Mesendoderm (in vitro differentiated cells): ENCODE measurements at regions not wholly inside any gene's neighbourhood (a gene's known extent, or its start where the extent isn't known, plus 50 kb on each side); places are given as distances from the start of the nearest gene placed in this dataset.

Experiments used
- DNase-seq: peaks from one replicate; pipeline ENCODE4 v3.0.0; 2013
- H2AK5ac ChIP-seq: 2 replicates; pipeline ENCODE4 v1.6.1; 2013; ENCODE audit warnings: low read length, inconsistent platforms
- H2BK120ac ChIP-seq: 2 replicates; pipeline ENCODE4 v1.6.1; 2013; ENCODE audit warnings: low read depth, mild to moderate bottlenecking, low read length, moderate library complexity, mixed read lengths
- H2BK15ac ChIP-seq: replicated peaks from 2 replicates; pipeline ENCODE4 v1.6.1; 2013; ENCODE audit warnings: low read depth, mild to moderate bottlenecking, moderate library complexity
- H2BK5ac ChIP-seq: 2 replicates; pipeline ENCODE4 v1.6.1; 2013; ENCODE audit warnings: low read length, inconsistent platforms
- H3K18ac ChIP-seq: 2 replicates; pipeline ENCODE4 v1.6.1; 2013; ENCODE audit warnings: mild to moderate bottlenecking, low read length, mixed read lengths
- H3K23ac ChIP-seq: one replicate; pipeline ENCODE4 v1.6.1; 2013; ENCODE audit warnings: low read length
- H3K27ac ChIP-seq: 2 replicates; pipeline ENCODE4 v1.5.1; 2013; ENCODE audit warnings: low read depth, mild to moderate bottlenecking, inconsistent platforms, low read length, moderate library complexity
- H3K27me3 ChIP-seq: 2 replicates; pipeline ENCODE4 v1.6.1; 2013; ENCODE audit warnings: low read length, control low read depth, mild to moderate bottlenecking, inconsistent platforms; ENCODE audit not compliant: insufficient read depth, poor library complexity
- H3K36me3 ChIP-seq: 2 replicates; pipeline ENCODE4 v1.6.1; 2013; ENCODE audit warnings: low read length, inconsistent platforms; ENCODE audit not compliant: control insufficient read depth, insufficient read depth
- H3K4ac ChIP-seq: one replicate; pipeline ENCODE4 v1.6.1; 2013; ENCODE audit warnings: low read depth, mild to moderate bottlenecking, low read length, moderate library complexity
- H3K4me1 ChIP-seq: 2 replicates; pipeline ENCODE4 v1.6.1; 2013; ENCODE audit warnings: low read depth, low read length, inconsistent platforms; ENCODE audit not compliant: control insufficient read depth
- H3K4me2 ChIP-seq: 2 replicates; pipeline ENCODE4 v1.6.1; 2013; ENCODE audit warnings: low read length
- H3K4me3 ChIP-seq: 2 replicates; pipeline ENCODE4 v1.5.1; 2013; ENCODE audit warnings: mild to moderate bottlenecking, low read length
- H3K56ac ChIP-seq: one replicate; pipeline ENCODE4 v1.6.1; 2013; ENCODE audit warnings: low read length
- H3K79me1 ChIP-seq: 2 replicates; pipeline ENCODE4 v1.6.1; 2013; ENCODE audit warnings: low read length, inconsistent platforms
- H3K79me2 ChIP-seq: 2 replicates; pipeline ENCODE4 v1.6.1; 2013; ENCODE audit warnings: mild to moderate bottlenecking, low read length; ENCODE audit not compliant: control insufficient read depth, insufficient read depth
- H3K9ac ChIP-seq: 2 replicates; pipeline ENCODE4 v1.6.1; 2013; ENCODE audit warnings: low read length, inconsistent platforms
- H4K5ac ChIP-seq: one replicate; pipeline ENCODE4 v1.6.1; 2013; ENCODE audit warnings: low read length
- H4K8ac ChIP-seq: one replicate; pipeline ENCODE4 v1.6.1; 2013; ENCODE audit warnings: low read depth, mild to moderate bottlenecking, control low read depth, low read length, moderate library complexity
- WGBS: extraction: QIAGEN DNeasy Blood & Tissue Kit; methylation state at CpG from one replicate; pipeline ENCODE4 v1.1.7; 2013; ENCODE audit warnings: low lambda C conversion rate, missing lambda C conversion rate; ENCODE audit not compliant: insufficient coverage; ENCODE audit errors: extremely low coverage; 5-methylcytosine and 5-hydroxymethylcytosine counted together

DNA sequence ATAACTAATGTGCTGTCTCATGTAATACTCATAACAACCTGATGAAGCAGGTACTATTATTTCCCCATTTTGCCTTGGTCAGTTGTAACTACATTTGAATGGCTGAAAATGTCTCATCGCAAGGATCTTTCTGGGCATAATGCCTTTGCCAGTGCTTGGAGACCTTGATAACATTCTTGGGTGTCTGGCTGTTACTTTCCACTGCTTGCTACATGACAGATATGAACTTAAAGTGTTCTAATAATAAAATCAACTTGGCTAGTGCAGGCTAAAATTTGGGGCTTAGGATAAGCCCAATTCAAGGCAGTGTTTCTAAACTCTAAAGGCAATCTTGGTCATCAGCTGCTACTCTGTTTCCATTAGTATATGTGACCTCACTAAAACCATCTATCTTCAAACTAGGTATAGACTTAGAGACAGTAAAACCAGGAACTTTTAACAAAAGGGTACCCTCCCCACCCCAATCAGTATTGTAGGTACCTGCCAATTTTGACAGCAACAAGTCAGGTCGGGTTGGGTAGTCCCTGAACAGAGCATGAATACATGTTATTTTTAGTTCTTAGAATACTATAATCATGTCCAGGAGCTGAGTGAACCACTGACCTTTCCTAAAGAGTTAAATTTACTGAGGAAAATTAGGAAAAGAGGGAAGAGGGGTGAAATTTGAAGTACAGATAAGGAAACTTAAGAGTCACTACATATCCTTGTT lies 68.2 kb upstream of the AHR start:
- Histone ChIP-seq H4K8ac (no peak overlapping the region), H2BK5ac (no peak overlapping the region), H2BK120ac (no peak overlapping the region), H3K27me3 (no peaks in the 10 kb centered on the region), H3K4me1 (no peaks in the 10 kb centered on the region), H3K36me3 (no peaks in the 10 kb centered on the region), H2BK15ac (no peak overlapping the region), H3K79me1 (no peaks in the 10 kb centered on the region), H3K27ac (no peak overlapping the region), H3K4ac (no peak overlapping the region), H3K56ac (no peak overlapping the region), H3K4me3 (no peak overlapping the region), H3K9ac (no peak overlapping the region), H2AK5ac (no peak overlapping the region), H3K23ac (no peak overlapping the region), H3K79me2 (no peaks in the 10 kb centered on the region), H3K18ac (no peak overlapping the region), H3K4me2 (no peak overlapping the region), H4K5ac (no peak overlapping the region)
- no peak for DNase-seq
- no CpG with 5 or more reads among the region's 2 CpGs for WGBS

DNA sequence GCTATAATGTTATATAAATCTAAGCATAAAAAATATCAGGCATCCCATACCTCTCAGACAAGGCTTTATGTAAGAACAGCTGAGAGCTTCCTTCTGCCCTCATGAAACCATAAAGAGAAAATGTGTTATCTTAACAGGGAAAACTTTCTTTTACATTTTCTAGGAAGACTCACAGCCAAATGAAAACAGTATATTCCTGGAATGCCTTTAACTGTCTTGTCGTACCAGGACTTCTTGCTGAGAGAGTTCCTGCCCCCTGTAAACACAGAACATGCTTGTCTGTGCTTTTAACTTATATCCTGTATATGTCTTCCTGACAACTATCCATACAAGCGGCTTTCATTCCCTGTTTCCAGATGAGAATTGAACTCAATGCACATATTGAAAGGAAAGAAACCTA lies 64.8 kb upstream of the AHR start:
- Histone ChIP-seq H3K9ac (no peak overlapping the region), H3K56ac (no peak overlapping the region), H3K79me2 (no peaks in the 10 kb centered on the region), H2BK120ac (no peak overlapping the region), H3K27me3 (no peaks in the 10 kb centered on the region), H3K79me1 (no peaks in the 10 kb centered on the region), H2AK5ac (no peak overlapping the region), H3K23ac (no peak overlapping the region), H3K4me2 (no peak overlapping the region), H3K27ac (no peak overlapping the region), H2BK5ac (no peak overlapping the region), H4K8ac (no peak overlapping the region), H2BK15ac (no peak overlapping the region), H3K4ac (no peak overlapping the region), H3K4me1 (no peaks in the 10 kb centered on the region), H3K18ac (no peak overlapping the region), H3K4me3 (no peak overlapping the region), H3K36me3 (no peaks in the 10 kb centered on the region), H4K5ac (no peak overlapping the region)
- DNase-seq, result no peak
- no CpG with 5 or more reads among the region's 2 CpGs for WGBS

DNA sequence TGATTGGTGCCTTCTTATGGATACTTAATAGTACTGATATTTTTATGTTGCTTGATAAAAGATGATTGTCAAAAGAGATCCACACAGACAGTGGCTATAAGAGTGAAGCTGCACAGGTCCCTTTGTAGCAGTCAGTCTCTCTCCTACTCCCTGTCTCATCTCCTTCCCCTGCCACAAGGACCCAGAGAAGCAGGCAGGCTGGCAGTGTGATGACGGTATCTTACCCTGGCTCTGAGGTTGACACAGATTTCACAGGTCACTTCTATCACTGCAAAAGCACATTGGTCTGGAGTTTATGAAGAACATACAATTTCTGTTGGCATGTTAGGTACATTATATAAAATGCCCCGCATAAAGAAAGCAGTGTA lies 64.4 kb upstream of the AHR start:
- H3K4me3 ChIP-seq, result no peak overlapping the region
- peak; percentile 18 for DNase-seq
- H4K8ac ChIP-seq, result no peak overlapping the region

DNA sequence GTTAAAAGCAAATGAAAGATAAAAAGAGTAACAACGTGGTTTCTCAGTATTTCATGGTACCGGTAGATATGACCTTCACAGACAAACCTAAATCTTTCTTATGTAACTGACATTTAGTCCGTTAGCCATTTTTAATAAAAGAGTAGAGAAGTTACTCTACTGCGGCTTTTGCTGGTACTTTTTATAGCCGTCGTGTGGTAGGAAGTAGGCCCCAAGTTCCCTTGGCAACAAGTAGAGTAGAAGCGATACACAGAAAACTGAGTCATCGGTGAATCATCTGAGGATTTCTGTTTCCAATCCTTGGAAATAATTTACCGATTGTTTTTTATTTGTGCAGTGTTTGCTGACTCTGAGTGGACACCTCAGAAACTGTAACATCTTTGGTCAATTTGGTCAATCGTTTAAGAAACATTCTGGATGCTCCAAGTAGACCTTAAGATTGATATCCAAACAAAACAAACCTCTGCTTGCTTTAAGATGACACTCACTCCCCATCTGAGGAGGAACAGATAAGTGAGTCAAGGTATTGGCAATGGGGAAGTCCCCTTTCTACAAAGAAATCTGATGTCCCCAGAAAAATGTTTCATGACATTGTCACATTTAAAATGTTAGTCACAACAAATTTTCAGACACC lies 63.9 kb upstream of the AHR start:
- Histone ChIP-seq H3K23ac (no peak overlapping the region), H3K36me3 (no peaks in the 10 kb centered on the region), H3K4me1 (no peaks in the 10 kb centered on the region), H3K27ac (no peak overlapping the region), H2BK15ac (no peak overlapping the region), H4K8ac (no peak overlapping the region), H4K5ac (no peak overlapping the region), H3K4me3 (no peak overlapping the region), H2AK5ac (no peak overlapping the region), H3K79me1 (no peaks in the 10 kb centered on the region), H2BK120ac (no peak overlapping the region), H3K79me2 (no peaks in the 10 kb centered on the region), H3K27me3 (no peaks in the 10 kb centered on the region), H3K4ac (no peak overlapping the region), H3K9ac (no peak overlapping the region), H3K56ac (no peak overlapping the region), H3K18ac (no peak overlapping the region), H2BK5ac (no peak overlapping the region), H3K4me2 (no peak overlapping the region)
- WGBS, result no CpG with 5 or more reads among the region's 10 CpGs
- peak; percentile 58 for DNase-seq

More for the DNA sequence above, 64.4 kb upstream of the AHR start:
- Histone ChIP-seq H4K5ac (no peak overlapping the region), H2AK5ac (no peak overlapping the region), H3K4ac (no peak overlapping the region), H3K4me2 (no peak overlapping the region), H3K79me1 (no peaks in the 10 kb centered on the region), H3K4me1 (no peaks in the 10 kb centered on the region), H3K56ac (no peak overlapping the region), H3K79me2 (no peaks in the 10 kb centered on the region), H2BK15ac (no peak overlapping the region), H3K23ac (no peak overlapping the region), H3K27me3 (no peaks in the 10 kb centered on the region), H3K27ac (no peak overlapping the region), H3K36me3 (no peaks in the 10 kb centered on the region), H2BK120ac (no peak overlapping the region), H3K9ac (no peak overlapping the region), H3K18ac (no peak overlapping the region), H2BK5ac (no peak overlapping the region)
- no CpG with 5 or more reads among the region's 2 CpGs for WGBS

DNA sequence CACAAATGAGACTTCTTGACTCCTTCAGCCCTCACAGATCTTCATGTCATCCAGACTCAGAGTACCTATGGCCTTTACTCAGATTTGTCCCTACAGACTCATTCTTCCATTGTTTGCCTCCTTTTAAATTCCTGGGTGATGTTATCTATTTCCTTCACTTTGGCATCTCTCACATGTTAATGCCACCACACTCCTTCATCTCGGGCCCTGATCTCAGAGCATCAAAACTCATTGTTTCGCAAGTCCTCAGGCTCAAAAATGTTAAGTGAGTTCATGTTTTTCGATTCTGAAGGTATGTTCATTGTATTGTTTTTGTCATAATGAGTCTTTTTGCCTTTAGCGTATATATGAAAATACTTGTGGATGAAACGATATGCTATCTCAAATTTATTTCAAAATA lies 62.3 kb upstream of the AHR start:
- H4K8ac ChIP-seq, result no peak overlapping the region
- no peaks in the 10 kb centered on the region for H3K79me1 ChIP-seq
- peak overlapping the region; percentile 18 for H3K56ac ChIP-seq
- H3K79me2 ChIP-seq, result no peaks in the 10 kb centered on the region
- H3K18ac ChIP-seq, result no peak overlapping the region
- H4K5ac ChIP-seq, result no peak overlapping the region
- no peak overlapping the region for H2BK15ac ChIP-seq
- no peak overlapping the region for H3K4ac ChIP-seq
- H3K27ac ChIP-seq, result no peak overlapping the region
- no peaks in the 10 kb centered on the region for H3K27me3 ChIP-seq
- H3K36me3 ChIP-seq, result no peaks in the 10 kb centered on the region
- no peak overlapping the region for H2AK5ac ChIP-seq
- H3K4me1 ChIP-seq, result no peaks in the 10 kb centered on the region
- H3K23ac ChIP-seq, result no peak overlapping the region
- H2BK5ac ChIP-seq, result no peak overlapping the region
- no peak overlapping the region for H3K4me2 ChIP-seq
- no peak overlapping the region for H3K4me3 ChIP-seq
- no peak overlapping the region for H2BK120ac ChIP-seq
- peak; percentile 93 for DNase-seq
- H3K9ac ChIP-seq, result no peak overlapping the region
- WGBS, result no CpG with 5 or more reads among the region's 5 CpGs

DNA sequence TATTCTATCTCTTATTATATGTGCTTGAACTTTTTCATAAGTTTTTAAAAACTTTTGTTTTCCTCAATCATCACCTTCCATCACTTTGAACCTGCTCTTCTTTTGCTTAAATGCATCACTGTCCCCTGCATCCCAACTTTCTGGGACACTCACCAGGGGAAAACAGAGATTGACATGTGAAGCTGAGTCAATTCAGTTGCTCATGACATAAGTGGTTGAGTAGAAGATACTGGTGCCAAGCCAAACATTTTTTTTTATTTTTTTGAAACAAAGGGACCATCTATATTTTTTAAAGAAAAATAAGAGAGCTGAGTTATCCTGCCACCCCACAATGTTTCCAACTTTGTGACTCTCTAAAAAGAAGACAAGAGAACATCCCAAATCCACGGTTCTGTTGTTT lies 61.8 kb upstream of the AHR start:
- H3K79me2 ChIP-seq, result no peaks in the 10 kb centered on the region
- H4K5ac ChIP-seq, result no peak overlapping the region
- no peak overlapping the region for H4K8ac ChIP-seq
- H3K4me2 ChIP-seq, result no peak overlapping the region
- H3K4me1 ChIP-seq, result no peaks in the 10 kb centered on the region
- H3K9ac ChIP-seq, result no peak overlapping the region
- H3K4ac ChIP-seq, result no peak overlapping the region
- H3K27ac ChIP-seq, result no peak overlapping the region
- H3K79me1 ChIP-seq, result no peaks in the 10 kb centered on the region
- H3K18ac ChIP-seq, result no peak overlapping the region
- no peak overlapping the region for H2BK15ac ChIP-seq
- no peak for DNase-seq
- H3K56ac ChIP-seq, result no peak overlapping the region
- no peak overlapping the region for H3K4me3 ChIP-seq
- H2AK5ac ChIP-seq, result no peak overlapping the region
- H2BK5ac ChIP-seq, result no peak overlapping the region
- no peaks in the 10 kb centered on the region for H3K27me3 ChIP-seq
- H2BK120ac ChIP-seq, result peak overlapping the region; percentile 12
- WGBS, result no CpG with 5 or more reads among the region's 1 CpG
- H3K36me3 ChIP-seq, result no peaks in the 10 kb centered on the region
- no peak overlapping the region for H3K23ac ChIP-seq
